ENCODE measurements at regions not wholly inside any gene's neighbourhood (a gene's known extent, or its start where the extent isn't known, plus 50 kb on each side); places are given as distances from the start of the nearest gene placed in this dataset.
A peak's percentile ranks its signal among the peaks of the same experiment; 100 is the strongest.

- DNase-seq (ENCODE audit: low spot score), result peak; percentile 7
- peaks cover 2% of the 10 kb centered on the region for H3K27me3 Mint-ChIP-seq (ENCODE audit: insufficient read depth, low read depth)
- TF ChIP-seq EZH2 (IDR thresholded peaks at IDR 0.05) (no peak), CTCF (IDR thresholded peaks at IDR 0.05) (no peak), EZH2phosphoT487 (IDR thresholded peaks at IDR 0.05) (no peak)
- Histone ChIP-seq H2AFZ (replicated peaks) (peak overlapping the region; percentile 46), H3K36me3 (no peaks in the 10 kb centered on the region), H3K27me3 (no peaks in the 10 kb centered on the region), H3K9me3 (ENCODE audit: low read depth) (no peaks in the 10 kb centered on the region), H3K4me2 (peak overlapping the region; percentile 60), H3K27ac (peak overlapping the region; percentile 89), H3K9ac (no peak overlapping the region), H4K20me1 (ENCODE audit: low read depth) (no peaks in the 10 kb centered on the region), H3K79me2 (ENCODE audit: low read depth) (no peaks in the 10 kb centered on the region), H3K4me3 (no peak overlapping the region), H3K4me1 (peaks cover 36% of the 10 kb centered on the region), H3F3A (ENCODE audit: low read depth) (peaks cover 33% of the 10 kb centered on the region)
- peaks cover 44% of the 10 kb centered on the region for H3K4me1 Mint-ChIP-seq
- H3K4me3 Mint-ChIP-seq, result no peak overlapping the region
- no peaks in the 10 kb centered on the region for H3K36me3 Mint-ChIP-seq
- peaks cover 4% of the 10 kb centered on the region for H3K9me3 Mint-ChIP-seq
- H3K27ac Mint-ChIP-seq, result peak overlapping the region; percentile 97
Observed at GRCh38 chr4:98746936-98747335, 88.5 kb upstream of the TSPAN5 start.

GRCh38 chr4:98746530-98746929 lies 88.1 kb upstream of the TSPAN5 start:
- Histone ChIP-seq H3F3A (ENCODE audit: low read depth) (peaks cover 33% of the 10 kb centered on the region), H3K27me3 (no peaks in the 10 kb centered on the region), H3K27ac (peak overlapping the region; percentile 89), H4K20me1 (ENCODE audit: low read depth) (no peaks in the 10 kb centered on the region), H3K4me1 (peaks cover 36% of the 10 kb centered on the region), H3K79me2 (ENCODE audit: low read depth) (no peaks in the 10 kb centered on the region), H3K4me3 (no peak overlapping the region), H3K9ac (no peak overlapping the region), H3K9me3 (ENCODE audit: low read depth) (no peaks in the 10 kb centered on the region), H3K4me2 (peak overlapping the region; percentile 60), H2AFZ (replicated peaks) (peak overlapping the region; percentile 46), H3K36me3 (no peaks in the 10 kb centered on the region)
- Mint-ChIP-seq H3K27ac (peak overlapping the region; percentile 97), H3K36me3 (no peaks in the 10 kb centered on the region), H3K4me1 (peaks cover 44% of the 10 kb centered on the region), H3K27me3 (ENCODE audit: insufficient read depth, low read depth) (peaks cover 2% of the 10 kb centered on the region), H3K4me3 (no peak overlapping the region), H3K9me3 (peaks cover 4% of the 10 kb centered on the region)
- TF ChIP-seq CTCF (IDR thresholded peaks at IDR 0.05), result no peak
- TF ChIP-seq EZH2 (IDR thresholded peaks at IDR 0.05), result no peak
- no peak for TF ChIP-seq EZH2phosphoT487 (IDR thresholded peaks at IDR 0.05)
- no peak for DNase-seq (ENCODE audit: low spot score)

- peaks cover 2% of the 10 kb centered on the region for H3K27me3 Mint-ChIP-seq (ENCODE audit: insufficient read depth, low read depth)
- H3K36me3 Mint-ChIP-seq, result no peaks in the 10 kb centered on the region
- peaks cover 44% of the 10 kb centered on the region for H3K4me1 Mint-ChIP-seq
- Histone ChIP-seq H3K4me2 (no peak overlapping the region), H3K79me2 (ENCODE audit: low read depth) (no peaks in the 10 kb centered on the region), H4K20me1 (ENCODE audit: low read depth) (no peaks in the 10 kb centered on the region), H3K4me1 (peaks cover 36% of the 10 kb centered on the region), H3K9ac (no peak overlapping the region), H3K27me3 (no peaks in the 10 kb centered on the region), H2AFZ (replicated peaks) (no peak overlapping the region), H3K27ac (no peak overlapping the region), H3K4me3 (no peak overlapping the region), H3F3A (ENCODE audit: low read depth) (peaks cover 33% of the 10 kb centered on the region), H3K36me3 (no peaks in the 10 kb centered on the region), H3K9me3 (ENCODE audit: low read depth) (no peaks in the 10 kb centered on the region)
- TF ChIP-seq EZH2phosphoT487 (IDR thresholded peaks at IDR 0.05) (no peak), CTCF (IDR thresholded peaks at IDR 0.05) (no peak)
- no peak for DNase-seq (ENCODE audit: low spot score)
- no peak overlapping the region for H3K4me3 Mint-ChIP-seq
- H3K9me3 Mint-ChIP-seq, result peaks cover 4% of the 10 kb centered on the region
- peak overlapping the region; percentile 78 for H3K27ac Mint-ChIP-seq
Observed at GRCh38 chr4:98745366-98745765, 87.0 kb upstream of the TSPAN5 start.
